Breast epithelium (tissue), 3 donors: ENCODE measurements at regions not wholly inside any gene's neighbourhood (a gene's known extent, or its start where the extent isn't known, plus 50 kb on each side); places are given as distances from the start of the nearest gene placed in this dataset.

ENCODE experiments used
- POLR2AphosphoS5 ChIP-seq, 3 donors: sonication (generic); formaldehyde crosslinking; IDR thresholded peaks; one replicate each; pipeline ENCODE4 v1.6.1; 2017; ENCODE audit warnings: antibody characterized with exemption in 3 of 3
- TF ChIP-seq, protein P1 (sequence below), 3 donors: fragments of 450-650 bp; IDR thresholded peaks; one replicate each; pipeline ENCODE4 v1.5.1; 2016 to 2017; ENCODE audit warnings: antibody characterized with exemption in 3 of 3, mild to moderate bottlenecking in 3 of 3, moderate library complexity in 3 of 3

DNA sequence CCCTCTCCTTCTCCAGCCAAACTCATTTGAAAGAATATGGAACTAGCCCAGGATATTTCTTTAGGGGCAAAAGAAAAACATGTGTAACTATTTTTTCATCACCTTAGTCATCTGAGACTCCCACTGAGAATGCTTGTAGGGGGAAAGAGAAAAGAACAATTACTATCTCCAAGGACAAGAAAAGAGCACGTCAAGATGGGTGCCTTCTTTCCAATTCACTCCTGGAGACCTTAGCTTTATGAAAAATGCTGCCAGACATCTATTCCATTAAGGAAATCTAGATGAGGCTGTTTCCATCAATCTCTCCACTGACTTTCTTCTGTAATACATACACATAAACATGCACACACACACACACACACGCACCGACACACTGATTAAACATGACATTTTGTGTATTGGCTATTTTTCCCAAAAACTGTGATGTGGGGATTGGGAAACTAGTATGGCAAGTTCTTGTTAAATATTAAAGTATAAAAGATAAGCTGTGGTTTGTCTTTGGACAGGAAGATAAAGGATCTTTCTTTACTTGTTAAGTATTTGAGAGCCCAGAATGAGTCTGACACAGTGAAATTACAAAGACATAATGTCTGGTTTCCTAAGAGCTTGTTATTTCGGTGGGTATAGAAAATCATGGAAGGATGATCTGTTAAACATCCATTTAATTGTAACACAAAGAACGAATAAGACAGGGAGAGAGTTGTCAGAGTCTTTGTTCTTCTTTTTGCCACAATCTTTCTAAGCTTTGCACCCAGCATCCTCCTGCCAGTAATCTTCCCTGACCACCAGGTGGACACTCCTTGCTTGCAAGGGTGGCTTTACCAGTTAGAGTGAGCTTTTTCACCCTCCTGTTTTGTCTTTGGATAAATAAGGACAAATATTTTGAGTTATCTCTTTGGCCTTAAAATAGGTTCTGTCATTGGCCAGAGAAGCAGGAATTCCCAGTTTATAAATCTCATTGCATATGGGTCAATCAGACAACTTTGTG is 177.3 kb upstream of the TMEM72 start:
- TF ChIP-seq, protein P1, sequence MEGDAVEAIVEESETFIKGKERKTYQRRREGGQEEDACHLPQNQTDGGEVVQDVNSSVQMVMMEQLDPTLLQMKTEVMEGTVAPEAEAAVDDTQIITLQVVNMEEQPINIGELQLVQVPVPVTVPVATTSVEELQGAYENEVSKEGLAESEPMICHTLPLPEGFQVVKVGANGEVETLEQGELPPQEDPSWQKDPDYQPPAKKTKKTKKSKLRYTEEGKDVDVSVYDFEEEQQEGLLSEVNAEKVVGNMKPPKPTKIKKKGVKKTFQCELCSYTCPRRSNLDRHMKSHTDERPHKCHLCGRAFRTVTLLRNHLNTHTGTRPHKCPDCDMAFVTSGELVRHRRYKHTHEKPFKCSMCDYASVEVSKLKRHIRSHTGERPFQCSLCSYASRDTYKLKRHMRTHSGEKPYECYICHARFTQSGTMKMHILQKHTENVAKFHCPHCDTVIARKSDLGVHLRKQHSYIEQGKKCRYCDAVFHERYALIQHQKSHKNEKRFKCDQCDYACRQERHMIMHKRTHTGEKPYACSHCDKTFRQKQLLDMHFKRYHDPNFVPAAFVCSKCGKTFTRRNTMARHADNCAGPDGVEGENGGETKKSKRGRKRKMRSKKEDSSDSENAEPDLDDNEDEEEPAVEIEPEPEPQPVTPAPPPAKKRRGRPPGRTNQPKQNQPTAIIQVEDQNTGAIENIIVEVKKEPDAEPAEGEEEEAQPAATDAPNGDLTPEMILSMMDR (IDR thresholded peaks at IDR 0.05) = no peak
- TF ChIP-seq POLR2AphosphoS5 (IDR thresholded peaks at IDR 0.05) = no peak
